ENCODE measurements at regions not wholly inside any gene's neighbourhood (a gene's known extent, or its start where the extent isn't known, plus 50 kb on each side); places are given as distances from the start of the nearest gene placed in this dataset.

- no peak for TF ChIP-seq CTCF (IDR thresholded peaks at IDR 0.05; ENCODE audit: borderline replicate concordance, insufficient read depth, low read depth, low read length)
- H3K4me3 ChIP-seq (ENCODE audit: low read depth, low read length) = no peak overlapping the region
Observed at GRCh38 chr12:61367281-61367785, 892.9 kb upstream of the USP15 start.

GRCh38 chr12:61369241-61369910 is 890.8 kb upstream of the USP15 start:
- no peak for TF ChIP-seq CTCF (IDR thresholded peaks at IDR 0.05; ENCODE audit: borderline replicate concordance, insufficient read depth, low read depth, low read length)
- H3K4me3 ChIP-seq (ENCODE audit: low read depth, low read length) = no peak overlapping the region

- TF ChIP-seq CTCF (IDR thresholded peaks at IDR 0.05; ENCODE audit: borderline replicate concordance, insufficient read depth, low read depth, low read length) = no peak
- no peak overlapping the region for H3K4me3 ChIP-seq (ENCODE audit: low read depth, low read length)
Observed at GRCh38 chr12:61384511-61384910, 875.7 kb upstream of the USP15 start.

GRCh38 chr12:61385771-61386170 is 874.4 kb upstream of the USP15 start:
- TF ChIP-seq CTCF (IDR thresholded peaks at IDR 0.05; ENCODE audit: borderline replicate concordance, insufficient read depth, low read depth, low read length) = no peak
- no peak overlapping the region for H3K4me3 ChIP-seq (ENCODE audit: low read depth, low read length)

- TF ChIP-seq CTCF (IDR thresholded peaks at IDR 0.05; ENCODE audit: borderline replicate concordance, insufficient read depth, low read depth, low read length) = no peak
- no peak overlapping the region for H3K4me3 ChIP-seq (ENCODE audit: low read depth, low read length)
Observed at GRCh38 chr12:61397668-61398067, 862.5 kb upstream of the USP15 start.

GRCh38 chr12:61412201-61412600 is 848.0 kb upstream of the USP15 start:
- no peak for TF ChIP-seq CTCF (IDR thresholded peaks at IDR 0.05; ENCODE audit: borderline replicate concordance, insufficient read depth, low read depth, low read length)
- no peak overlapping the region for H3K4me3 ChIP-seq (ENCODE audit: low read depth, low read length)

- no peak overlapping the region for H3K4me3 ChIP-seq (ENCODE audit: low read depth, low read length)
- TF ChIP-seq CTCF (IDR thresholded peaks at IDR 0.05; ENCODE audit: borderline replicate concordance, insufficient read depth, low read depth, low read length) = no peak
Observed at GRCh38 chr12:61414470-61414869, 845.7 kb upstream of the USP15 start.

Data from GM12875 (cell line).